Forelimb muscle (tissue), 1 donor: ENCODE measurements at regions not wholly inside any gene's neighbourhood (a gene's known extent, or its start where the extent isn't known, plus 50 kb on each side); places are given as distances from the start of the nearest gene placed in this dataset.

Experiments used
- DNase-seq: peaks from one replicate; pipeline ENCODE4 v3.0.0-alpha.2; 2013; ENCODE audit warnings: low read depth

DNA sequence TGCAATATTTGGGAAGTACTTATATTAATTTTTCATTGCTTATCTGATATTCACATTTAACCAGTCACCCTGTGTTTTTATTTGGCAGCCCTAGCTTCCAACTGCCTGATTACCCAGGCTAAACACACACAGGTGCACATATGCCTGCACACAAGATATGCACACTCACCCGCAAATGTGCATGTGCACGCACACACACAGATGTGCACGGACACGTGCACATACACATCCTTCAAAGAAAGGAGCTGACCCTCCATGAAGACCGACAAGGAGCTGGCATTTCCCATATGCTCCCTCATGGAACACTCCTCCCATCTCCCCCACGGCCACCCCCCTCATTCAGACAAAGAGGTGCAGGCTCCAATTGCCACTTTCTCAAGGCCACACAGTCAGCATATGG is 242.2 kb downstream of the ENGASE start:
- DNase-seq = no peak

DNA sequence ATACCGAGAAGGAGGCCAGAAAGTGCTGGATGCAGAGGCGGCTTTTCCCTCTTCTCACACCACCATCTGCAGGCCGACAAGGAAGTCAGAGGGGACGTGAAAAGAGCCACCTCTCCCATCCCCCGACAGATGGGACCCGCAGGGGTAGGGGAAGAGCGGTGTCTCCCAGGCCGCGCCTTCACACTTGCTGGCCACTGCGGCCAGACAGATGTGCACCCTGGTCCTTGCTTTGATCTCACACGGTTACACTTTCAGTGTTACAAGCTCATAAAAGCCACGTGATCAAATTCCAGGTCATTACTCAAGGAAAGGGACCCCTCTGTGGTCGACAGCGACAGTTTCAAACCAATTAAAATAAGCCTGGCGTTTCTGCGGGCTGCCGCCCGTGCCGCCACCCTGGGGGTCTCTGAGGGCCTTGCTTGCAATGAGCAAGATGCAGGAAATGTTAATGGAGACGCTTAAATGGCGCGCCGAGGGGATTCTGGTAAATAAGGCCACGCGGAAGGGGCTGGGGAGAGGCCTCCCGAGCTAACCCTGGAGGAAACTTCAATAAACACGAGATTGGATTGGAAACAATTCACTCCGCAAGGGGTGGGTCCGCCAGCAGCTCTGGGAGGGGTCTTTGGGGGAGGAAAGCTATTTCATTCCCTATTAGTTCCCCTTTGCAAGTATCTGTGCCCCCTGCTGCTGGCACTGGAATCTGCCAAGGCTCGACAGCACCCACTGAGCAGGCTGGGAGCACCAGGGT is 240.9 kb downstream of the ENGASE start:
- DNase-seq = no peak

DNA sequence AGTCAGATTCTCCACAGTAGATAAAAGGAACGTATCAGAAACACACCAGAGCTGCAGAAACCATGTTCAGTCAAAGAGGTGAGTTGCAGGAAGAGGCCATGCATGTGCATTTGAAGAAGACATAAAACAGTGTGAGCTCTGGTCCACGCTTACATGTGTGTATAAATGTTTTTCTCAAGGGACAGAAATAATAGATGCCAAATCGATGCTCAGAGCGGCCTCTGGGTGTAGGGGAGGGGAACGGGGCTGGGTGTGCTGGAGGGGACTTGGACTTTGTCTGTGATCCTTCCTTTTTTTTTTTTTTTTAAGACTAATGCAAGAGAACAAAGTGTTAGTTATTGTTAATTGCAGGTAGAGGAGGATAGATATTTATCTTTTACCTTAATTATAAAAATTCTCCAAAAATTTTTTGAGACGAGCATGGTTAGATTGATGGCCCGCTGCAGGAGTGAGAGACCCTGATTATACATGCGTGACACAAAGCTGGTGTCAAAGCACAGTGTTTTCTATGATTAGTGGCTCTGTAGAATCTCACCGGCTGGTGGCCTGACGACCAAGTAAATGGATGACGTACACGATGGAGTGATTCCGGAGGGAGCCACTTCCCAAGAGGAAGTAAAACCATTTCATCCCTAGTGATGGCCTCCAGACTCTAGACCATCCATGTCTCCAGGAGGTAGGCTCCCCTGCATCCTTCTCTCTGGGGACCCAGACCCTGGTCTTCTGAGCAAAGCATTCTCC is 240.2 kb downstream of the ENGASE start:
- DNase-seq = no peak

DNA sequence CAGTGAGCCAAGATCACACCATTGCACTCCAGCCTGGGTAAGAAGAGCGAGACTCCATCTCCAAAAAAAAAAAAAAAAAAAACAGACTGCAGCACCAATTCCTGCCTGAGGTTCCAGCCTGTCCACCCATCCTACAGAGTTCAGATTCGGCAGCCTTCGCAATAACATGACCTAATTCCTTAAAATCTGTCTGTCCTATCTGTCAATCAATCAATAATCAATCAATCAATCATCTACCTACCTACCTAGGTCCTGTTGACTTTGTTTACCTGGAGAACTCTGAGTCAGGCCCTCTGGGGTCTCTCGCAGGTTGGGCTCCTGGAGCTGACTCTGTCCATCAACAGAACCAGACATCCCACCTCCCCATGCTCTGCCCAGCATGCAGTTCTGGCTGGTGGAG is 236.7 kb downstream of the ENGASE start:
- DNase-seq = no peak

DNA sequence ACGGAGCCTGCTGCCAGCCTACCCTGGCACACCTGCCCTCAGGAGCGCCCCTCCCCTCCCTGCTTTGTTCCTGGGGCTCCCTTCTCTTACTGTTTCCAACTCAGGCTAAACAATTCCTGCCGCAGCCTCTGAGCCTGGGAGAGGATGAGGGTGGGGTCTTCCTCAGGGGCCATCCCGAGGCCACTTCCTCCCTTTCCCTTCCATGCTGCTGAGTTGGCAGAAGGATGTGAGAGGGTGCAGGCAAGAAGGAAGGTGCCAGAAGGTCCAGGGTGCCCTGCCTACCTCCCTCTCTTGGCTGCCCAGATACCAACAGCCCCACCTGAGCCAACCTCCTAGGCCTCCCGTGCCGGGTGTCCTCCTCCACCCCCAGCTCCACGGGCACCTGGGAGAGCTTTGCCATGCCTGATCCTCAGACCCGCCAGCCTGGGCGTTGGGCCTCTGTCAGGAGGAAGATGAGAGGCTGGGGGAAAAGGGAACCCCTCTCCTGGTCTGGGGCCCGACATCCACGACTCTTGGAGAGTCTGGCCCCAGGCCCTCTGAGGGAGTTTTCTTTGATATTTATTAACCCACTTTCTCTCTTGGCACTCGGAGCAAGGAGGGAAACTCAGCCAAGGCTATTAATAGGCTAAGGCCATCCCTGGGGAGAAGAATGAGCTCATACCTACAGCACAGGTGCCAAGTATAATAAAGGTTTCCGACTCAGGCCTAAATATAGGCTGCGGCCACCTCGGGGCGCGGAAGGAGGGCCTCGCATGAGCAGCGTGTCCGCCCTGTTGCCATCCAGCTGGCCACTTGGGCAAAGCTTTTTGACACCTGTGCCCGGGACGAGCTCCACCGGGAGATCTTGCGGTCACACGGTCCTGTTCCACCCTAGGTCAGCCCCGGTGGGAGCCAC is 232.0 kb downstream of the ENGASE start:
- no peak for DNase-seq

DNA sequence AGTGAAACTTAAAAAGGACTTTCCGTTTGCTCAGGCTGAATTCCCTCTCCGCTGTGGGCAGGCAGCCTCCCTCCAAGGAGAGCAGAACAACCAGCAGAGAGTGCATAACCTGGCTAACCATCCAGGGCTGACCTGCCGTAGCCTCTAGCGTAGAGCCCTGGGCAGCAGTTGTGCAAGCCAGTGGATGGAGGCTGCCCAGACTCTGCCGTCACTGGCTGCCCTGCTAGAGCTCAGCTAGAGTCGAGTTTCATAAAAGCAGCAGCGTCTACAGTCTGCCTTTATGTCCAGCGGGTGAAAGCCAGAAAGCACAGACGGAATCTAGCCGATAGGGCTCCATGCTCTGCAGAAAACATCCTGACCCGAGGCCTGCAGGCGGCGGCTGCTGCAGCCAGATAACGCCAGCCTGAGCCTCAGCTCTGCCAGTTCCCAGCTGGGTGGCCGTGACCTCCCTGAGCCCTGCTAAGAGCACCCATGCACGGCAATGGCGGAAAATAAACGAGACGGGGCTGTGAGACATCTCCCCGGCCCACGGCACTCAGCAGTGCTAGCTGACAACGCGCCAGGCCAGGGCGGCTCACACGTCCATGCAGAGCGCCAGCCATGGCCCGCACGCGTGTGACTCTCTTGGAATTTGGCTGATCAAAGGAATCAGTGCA is 231.3 kb downstream of the ENGASE start:
- no peak for DNase-seq

DNA sequence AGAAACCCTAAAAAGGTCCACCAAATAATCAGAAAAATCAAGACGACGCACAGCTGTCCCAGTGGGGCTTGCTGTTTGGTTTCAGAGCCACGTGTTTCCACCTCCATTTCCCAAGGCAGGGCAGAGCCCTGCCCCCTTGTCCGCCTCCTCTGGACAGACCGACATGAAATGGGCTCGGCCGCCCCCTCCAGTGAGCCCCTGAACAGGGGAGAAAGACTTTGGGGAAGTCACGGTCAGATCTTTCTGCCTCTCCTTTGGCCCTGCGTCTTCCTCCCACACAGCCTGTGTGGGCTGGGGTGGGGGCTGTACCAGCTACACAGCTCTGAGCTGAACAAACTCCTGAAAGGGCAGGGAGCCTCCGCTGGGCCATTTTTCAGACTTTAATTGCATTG is 230.7 kb downstream of the ENGASE start:
- DNase-seq = no peak

DNA sequence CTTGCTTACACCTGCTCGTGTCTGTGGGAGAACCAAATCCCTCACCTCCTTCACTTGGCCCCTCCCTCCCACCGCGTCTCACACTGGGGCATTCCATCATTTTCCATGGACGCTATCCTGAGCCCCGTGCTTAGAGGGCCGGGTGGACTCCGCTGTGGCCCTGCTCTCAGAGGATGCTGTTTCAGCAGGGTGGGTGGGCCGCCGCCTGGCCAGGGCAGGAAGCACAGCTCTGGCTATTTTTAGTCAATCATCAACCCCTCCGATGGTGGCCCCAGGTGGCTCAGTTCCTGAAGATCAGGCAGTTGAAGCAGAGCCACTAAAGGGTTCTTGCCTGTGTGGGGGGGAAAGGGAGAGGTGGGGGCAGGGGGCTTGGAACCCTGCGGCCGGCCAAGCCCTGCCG is 230.3 kb downstream of the ENGASE start:
- DNase-seq = no peak

DNA sequence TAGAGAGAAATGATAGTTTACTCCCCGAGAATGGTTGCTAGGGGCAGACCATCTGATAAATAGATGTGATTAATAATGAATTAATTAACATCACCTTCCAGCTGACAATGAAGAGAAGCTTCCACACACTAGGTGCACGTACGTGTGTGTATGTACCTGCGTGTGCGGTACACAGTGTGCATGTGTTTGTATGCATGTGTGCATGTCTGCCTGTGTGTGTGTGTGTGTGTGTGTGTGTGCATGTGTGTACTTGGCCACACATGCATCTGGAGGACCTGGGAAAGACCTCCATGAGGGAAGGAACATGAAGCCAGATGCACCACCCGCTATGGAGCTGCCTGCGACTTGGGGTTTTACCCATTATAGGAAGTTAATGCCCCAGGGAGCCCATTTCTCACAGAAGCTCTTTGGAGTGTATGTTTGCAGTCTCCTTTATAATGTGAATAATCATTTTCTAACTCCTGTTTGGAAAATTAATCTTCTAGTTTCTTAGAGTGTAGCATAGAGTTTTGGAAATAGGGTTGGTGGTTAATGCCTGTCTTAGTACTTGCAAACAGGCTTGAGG is 229.1 kb downstream of the ENGASE start:
- no peak for DNase-seq

DNA sequence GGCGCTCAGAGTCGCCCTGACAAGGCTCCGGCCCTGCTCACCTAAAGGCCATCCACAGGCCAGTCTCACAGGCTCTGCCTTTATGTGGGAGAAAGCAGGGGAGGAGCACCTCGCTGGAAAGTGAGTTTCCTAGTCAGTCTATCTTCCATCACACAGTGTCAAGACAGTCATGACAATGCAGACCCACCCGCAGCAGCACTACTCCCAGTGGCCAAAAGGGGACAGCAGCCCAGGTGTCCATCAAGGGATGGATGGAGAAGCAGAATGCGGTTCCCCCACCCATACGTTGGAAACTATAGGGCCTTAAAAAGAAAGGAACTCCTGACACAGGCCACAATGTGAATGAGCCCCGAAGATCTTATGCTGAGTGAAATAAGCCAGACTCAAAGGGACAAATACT is 226.8 kb downstream of the ENGASE start:
- no peak for DNase-seq

DNA sequence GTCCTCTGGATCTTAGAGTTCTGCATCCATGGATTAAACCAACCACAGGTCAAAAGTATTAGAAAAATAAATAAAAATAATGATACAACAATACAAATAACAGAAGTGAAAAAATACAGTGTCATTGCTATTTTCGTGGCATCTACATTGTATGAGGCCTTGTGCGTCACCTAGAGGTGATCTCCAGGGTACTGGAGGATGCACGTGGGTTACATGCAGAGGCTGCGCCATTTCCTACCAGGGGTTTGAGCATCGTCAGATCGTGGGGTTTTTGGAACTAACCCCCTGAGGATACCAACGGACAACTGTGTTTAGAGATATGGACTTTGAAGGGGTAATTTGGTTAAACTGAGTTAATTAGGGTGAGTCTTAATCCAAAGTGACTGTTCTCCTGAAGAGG is 224.7 kb downstream of the ENGASE start:
- no peak for DNase-seq

DNA sequence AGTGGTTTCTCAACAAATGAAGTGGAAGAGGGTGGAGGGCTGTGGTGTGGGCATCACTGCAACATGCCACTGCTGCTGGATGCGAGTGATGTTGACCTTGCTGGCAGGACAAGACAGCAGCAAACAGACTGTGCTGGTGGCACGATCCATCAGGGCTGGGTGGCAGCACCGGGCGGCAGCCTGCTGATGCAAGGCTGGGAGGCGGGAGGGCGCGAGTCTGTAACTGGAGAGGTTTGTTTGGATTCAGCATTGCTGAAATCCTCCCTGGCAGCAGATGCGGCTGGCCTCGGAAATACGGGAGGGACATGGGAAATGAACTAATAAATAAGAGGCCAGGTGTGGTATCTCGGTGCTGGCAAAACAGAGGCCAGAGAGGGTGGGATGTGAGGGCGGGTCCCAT is 224.2 kb downstream of the ENGASE start:
- no peak for DNase-seq

DNA sequence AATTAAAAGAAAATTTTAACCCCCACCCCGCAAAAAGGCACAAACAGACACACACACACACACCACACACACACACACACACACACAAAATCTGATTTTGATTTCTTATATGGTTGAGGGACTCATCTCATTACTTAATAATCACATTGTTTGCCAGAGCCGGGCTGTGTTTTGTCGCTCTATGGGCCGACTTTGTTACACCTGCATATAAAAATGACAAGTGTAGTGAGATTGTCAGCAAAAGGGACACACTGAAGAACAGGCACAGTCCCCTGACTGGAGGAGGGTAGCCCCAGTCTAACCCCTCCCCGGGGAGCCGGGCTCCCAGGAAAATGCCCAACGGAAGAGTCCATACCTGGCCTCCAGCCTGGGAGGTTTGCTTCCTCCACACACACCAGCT is 221.6 kb downstream of the ENGASE start:
- no peak for DNase-seq

DNA sequence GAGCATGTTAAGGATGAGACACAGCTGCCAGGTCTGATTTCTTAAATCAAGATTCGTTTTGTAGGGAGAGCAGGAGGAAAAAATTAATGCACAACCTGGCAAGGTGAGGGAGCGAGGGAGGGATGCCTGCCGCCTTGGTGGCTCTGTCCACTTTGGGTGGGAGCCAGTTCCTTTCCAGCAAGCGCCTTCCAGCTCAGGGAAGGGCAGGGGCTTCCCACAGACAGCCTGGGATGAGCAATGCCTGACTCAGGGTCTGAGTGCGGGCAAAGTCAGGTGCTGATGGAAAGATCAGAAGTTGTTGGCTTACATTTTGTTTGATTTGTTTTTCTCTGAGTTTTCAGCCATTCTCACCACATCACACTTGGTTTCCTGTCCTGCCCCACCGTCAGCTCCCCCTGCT is 220.7 kb downstream of the ENGASE start:
- DNase-seq = no peak

DNA sequence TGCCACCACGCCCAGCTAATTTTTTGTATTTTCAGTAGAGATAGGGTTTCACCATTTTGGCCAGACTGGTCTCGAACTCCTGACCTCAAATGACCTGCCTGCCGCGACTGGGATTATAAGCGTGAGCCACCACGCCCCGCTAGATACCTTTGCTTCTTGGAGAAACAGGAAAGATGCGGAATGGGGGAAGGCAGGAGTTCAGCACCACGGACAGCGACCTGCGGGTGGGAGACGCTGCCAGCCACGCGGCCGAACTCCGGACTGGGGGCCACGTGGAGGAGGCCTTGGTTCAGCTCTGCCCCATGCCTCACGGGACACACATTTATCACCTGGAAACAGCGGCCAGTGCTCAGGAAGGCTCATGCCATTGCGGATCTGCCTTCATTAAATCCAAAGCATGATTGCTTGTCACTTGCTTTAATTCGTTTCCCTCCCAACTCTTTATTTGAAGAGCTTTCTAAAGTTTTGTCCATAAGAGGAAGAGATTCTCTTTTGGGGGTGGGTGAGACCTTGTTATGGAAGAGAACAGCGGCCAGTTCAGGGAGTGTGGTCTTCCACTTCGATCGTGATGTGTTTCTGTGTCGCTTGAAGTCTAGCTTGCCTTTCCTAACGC is 219.9 kb downstream of the ENGASE start:
- DNase-seq = peak; percentile 22

DNA sequence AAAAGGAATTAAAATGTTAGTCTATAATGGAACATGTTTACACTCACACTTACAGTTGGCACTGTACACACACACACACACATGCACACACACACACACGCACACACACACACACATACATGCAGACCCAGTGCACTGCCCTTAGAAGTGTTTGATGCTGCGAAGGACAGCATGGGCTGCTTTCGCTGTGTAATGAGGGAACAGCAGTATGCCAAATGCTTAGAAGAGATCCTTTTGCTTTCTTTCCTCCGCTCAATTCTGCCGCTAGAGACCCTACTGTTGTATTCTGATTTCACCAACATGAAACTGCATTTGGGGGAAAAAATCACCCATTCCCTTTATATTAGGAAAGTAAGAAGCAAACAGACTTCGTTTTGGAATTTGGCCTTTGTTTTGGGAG is 217.9 kb downstream of the ENGASE start:
- DNase-seq = no peak

DNA sequence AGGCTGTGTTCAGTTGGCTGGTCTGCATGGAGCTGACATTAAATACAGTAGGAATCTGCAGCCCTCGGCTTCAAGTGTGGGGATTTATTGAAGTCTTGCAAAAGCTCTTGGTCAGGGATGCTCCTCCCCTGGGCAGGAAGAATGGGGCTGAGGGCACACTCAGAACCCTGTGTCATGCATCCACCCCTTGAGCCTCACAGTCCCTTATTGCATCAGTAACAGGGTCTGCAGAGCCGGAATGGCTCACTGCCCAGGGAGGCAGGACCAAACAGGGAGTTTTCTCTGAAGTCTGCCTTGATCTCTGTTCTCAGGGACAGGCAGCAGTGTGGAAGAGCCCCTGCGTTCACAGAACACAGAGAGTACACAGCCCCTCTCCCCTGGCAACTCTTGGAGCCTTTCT is 216.8 kb downstream of the ENGASE start:
- DNase-seq = no peak

DNA sequence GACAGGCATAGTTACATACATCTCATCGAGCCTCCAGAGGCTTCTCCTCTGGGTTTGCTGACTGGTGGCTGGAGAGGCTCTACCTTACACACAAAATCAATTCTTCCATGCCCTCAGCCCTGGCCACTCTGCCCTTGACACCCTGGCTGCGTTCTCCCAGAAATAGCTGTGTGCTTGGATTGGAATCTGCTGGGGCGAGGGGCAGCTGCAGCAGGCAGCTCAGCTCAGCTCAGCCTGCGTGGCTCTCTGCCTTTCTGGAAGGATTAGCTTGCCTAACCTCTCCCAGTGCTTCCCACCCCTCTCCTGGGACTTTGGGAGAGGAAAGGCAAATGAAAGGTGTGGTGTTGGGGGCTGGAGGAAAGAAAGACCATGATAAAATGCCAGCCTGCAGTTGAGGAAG is 216.1 kb downstream of the ENGASE start:
- DNase-seq = no peak

DNA sequence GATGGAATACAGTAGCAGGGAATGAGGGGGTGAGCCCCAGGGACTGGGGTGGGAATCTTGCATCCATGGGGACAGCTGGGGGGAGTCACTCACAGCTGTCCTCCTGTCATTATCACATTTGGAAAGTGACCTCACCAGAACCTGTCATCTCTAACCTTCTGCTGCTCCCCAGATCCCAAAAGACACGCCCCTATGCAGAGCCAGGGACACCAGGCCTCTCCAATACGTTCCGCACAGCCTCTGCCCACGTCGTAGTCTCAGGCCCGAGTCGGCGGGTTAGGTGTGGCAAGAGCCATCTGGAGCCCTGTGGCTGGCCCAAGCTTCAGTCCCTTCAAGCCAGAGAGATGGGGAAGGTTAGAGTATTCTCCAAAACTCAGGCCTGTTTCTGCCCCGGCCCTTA is 214.3 kb downstream of the ENGASE start:
- DNase-seq = no peak

DNA sequence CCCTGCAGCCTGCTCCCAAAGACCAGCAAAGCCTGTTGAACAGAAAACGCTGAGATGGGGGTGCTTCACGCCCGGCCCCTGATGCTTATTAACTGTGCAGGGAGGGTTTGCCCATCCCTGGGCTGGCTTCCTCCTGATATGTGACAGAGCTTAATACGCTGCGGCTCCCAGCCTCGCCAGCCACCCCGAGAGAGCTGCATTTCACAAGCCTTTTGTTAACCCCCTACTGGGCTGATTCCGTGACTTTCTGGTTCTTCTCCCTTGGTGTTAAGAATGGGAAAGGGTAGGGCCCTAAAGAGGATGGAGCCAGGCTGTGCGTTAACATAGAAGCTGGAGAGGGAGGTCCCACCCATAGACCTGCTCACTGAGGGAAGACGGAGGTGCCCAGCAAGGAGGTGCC is 211.8 kb downstream of the ENGASE start:
- DNase-seq = no peak

DNA sequence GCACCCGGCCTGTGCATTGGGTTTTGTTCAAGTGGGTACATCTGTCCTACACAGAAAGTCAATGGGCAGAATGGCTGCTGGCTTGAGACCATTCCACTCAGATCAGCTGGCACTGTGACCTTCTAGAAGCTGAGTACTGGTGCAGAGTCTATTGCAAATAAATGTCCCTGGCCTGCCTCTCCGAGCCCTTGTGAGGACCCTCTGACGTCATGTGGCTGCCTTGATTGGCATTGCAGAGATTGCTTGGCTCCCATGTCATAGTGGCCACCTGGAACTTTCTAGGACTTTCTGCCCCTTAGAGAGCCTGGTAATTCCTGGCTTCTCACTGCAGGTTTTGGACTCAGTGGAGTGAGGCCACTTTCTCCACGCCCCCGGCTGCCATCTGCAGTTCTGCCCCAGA is 211.3 kb downstream of the ENGASE start:
- no peak for DNase-seq
